ENCODE measurements at regions not wholly inside any gene's neighbourhood (a gene's known extent, or its start where the extent isn't known, plus 50 kb on each side); places are given as distances from the start of the nearest gene placed in this dataset.
"Not testable (repeated sequence)": the region's sequence is repeated elsewhere in the genome, so short reads cannot be mapped to it uniquely, and the experiment has no call there.

GRCh38 chr6:121717686-121718085 is 282.2 kb downstream of the GJA1 start:
- TF ChIP-seq CTCF (IDR thresholded peaks at IDR 0.05) = no peak
- ChIA-PET CTCF (no interaction called here), POLR2A (no interaction called here)
- Mint-ChIP-seq H3K4me3 (no peak overlapping the region), H3K36me3 (ENCODE audit: low read depth) (no peaks in the 10 kb centered on the region), H3K9me3 (peaks cover 16% of the 10 kb centered on the region), H3K4me1 (no peaks in the 10 kb centered on the region), H3K27me3 (no peaks in the 10 kb centered on the region), H3K27ac (no peak overlapping the region)
- DNase-seq (no peak), ATAC-seq (ENCODE audit: low read depth) (no peak)
- intact Hi-C loops (cut with micrococcal nuclease) = no loop called here

GRCh38 chr6:121720867-121721266 is 285.4 kb downstream of the GJA1 start:
- CTCF ChIA-PET; H3K27ac Mint-ChIP-seq; POLR2A ChIA-PET; H3K36me3 Mint-ChIP-seq (ENCODE audit: low read depth); H3K4me3 Mint-ChIP-seq; intact Hi-C loops (cut with micrococcal nuclease); DNase-seq; ATAC-seq (ENCODE audit: low read depth); H3K27me3 Mint-ChIP-seq; H3K4me1 Mint-ChIP-seq: not testable (repeated sequence)
- H3K9me3 Mint-ChIP-seq = peaks cover 16% of the 10 kb centered on the region

- H3K4me3 Mint-ChIP-seq = no peak overlapping the region
Measured at GRCh38 chr6:121723623-121724022, 288.2 kb downstream of the GJA1 start.

GRCh38 chr6:121724576-121724975 is 289.1 kb downstream of the GJA1 start:
- ChIA-PET CTCF (no interaction called here), POLR2A (no interaction called here)
- Mint-ChIP-seq H3K9me3 (peaks cover 10% of the 10 kb centered on the region), H3K4me3 (no peak overlapping the region), H3K27ac (no peak overlapping the region), H3K4me1 (no peaks in the 10 kb centered on the region), H3K27me3 (no peaks in the 10 kb centered on the region), H3K36me3 (ENCODE audit: low read depth) (no peaks in the 10 kb centered on the region)
- TF ChIP-seq CTCF (IDR thresholded peaks at IDR 0.05) = no peak
- intact Hi-C loops (cut with micrococcal nuclease) = no loop called here
- DNase-seq (no peak), ATAC-seq (ENCODE audit: low read depth) (no peak)

More at GRCh38 chr6:121723623-121724022, 288.2 kb downstream of the GJA1 start:
- no peak for DNase-seq
- H3K36me3 Mint-ChIP-seq (ENCODE audit: low read depth) = no peaks in the 10 kb centered on the region
- H3K27ac Mint-ChIP-seq = no peak overlapping the region
- CTCF ChIA-PET = no interaction called here
- no peak for TF ChIP-seq CTCF (IDR thresholded peaks at IDR 0.05)
- ATAC-seq (ENCODE audit: low read depth) = no peak
- no peaks in the 10 kb centered on the region for H3K4me1 Mint-ChIP-seq
- H3K9me3 Mint-ChIP-seq = peaks cover 10% of the 10 kb centered on the region
- POLR2A ChIA-PET = no interaction called here
- intact Hi-C loops (cut with micrococcal nuclease) = no loop called here
- no peaks in the 10 kb centered on the region for H3K27me3 Mint-ChIP-seq

- no peaks in the 10 kb centered on the region for H3K27me3 Mint-ChIP-seq
- H3K4me1 Mint-ChIP-seq = no peaks in the 10 kb centered on the region
- H3K27ac Mint-ChIP-seq = no peak overlapping the region
- ChIA-PET CTCF (no interaction called here), POLR2A (no interaction called here)
- DNase-seq = no peak
- H3K4me3 Mint-ChIP-seq = no peak overlapping the region
- intact Hi-C loops (cut with micrococcal nuclease) = no loop called here
- H3K9me3 Mint-ChIP-seq = peaks cover 5% of the 10 kb centered on the region
- no peak for TF ChIP-seq CTCF (IDR thresholded peaks at IDR 0.05)
- no peaks in the 10 kb centered on the region for H3K36me3 Mint-ChIP-seq (ENCODE audit: low read depth)
- no peak for ATAC-seq (ENCODE audit: low read depth)
Measured at GRCh38 chr6:121726596-121726995, 291.1 kb downstream of the GJA1 start.

GRCh38 chr6:121730616-121731015 is 295.2 kb downstream of the GJA1 start:
- Mint-ChIP-seq H3K4me3 (no peak overlapping the region), H3K27ac (no peak overlapping the region), H3K27me3 (no peaks in the 10 kb centered on the region), H3K36me3 (ENCODE audit: low read depth) (no peaks in the 10 kb centered on the region), H3K9me3 (peaks cover 2% of the 10 kb centered on the region), H3K4me1 (no peaks in the 10 kb centered on the region)
- ChIA-PET CTCF (no interaction called here), POLR2A (no interaction called here)
- no peak for TF ChIP-seq CTCF (IDR thresholded peaks at IDR 0.05)
- DNase-seq (no peak), ATAC-seq (ENCODE audit: low read depth) (no peak)
- intact Hi-C loops (cut with micrococcal nuclease) = no loop called here

Measured in activated B cell treated with CpG ODN at 0.5 μM for 24 hours (primary cell).